ENCODE measurements at regions not wholly inside any gene's neighbourhood (a gene's known extent, or its start where the extent isn't known, plus 50 kb on each side); places are given as distances from the start of the nearest gene placed in this dataset.

DNA sequence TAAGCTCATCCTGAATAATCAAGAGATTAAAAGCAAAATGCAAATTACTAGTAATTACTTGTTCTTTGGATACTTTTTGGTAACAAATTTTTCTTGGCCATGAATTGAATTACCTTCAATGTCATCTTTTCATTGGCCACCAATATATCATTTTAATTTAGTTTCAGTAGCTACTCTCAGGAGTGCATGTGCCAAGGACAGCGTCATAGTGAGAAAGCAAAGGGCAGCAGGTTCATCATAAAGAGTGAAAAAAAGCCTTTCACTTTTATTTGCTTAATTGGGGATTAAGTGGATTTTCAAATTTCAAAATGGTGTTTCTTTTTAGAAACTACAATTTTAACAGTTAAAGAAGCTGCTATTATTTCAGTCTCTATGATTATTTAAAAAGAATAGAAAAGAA, 815.2 kb downstream of the NR4A2 start:
- TF ChIP-seq ZNF138 (CRISPR knock-in tag; conservative IDR thresholded peaks at IDR 0.05), result no peak
- no peak for TF ChIP-seq SP1 (CRISPR knock-in tag; conservative IDR thresholded peaks at IDR 0.05)
- TF ChIP-seq, protein P1, sequence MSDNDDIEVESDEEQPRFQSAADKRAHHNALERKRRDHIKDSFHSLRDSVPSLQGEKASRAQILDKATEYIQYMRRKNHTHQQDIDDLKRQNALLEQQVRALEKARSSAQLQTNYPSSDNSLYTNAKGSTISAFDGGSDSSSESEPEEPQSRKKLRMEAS (CRISPR knock-in tag; IDR thresholded peaks at IDR 0.05), result no peak
- TF ChIP-seq EMX1 (CRISPR knock-in tag; IDR thresholded peaks at IDR 0.05), result no peak
- TF ChIP-seq OVOL2 (CRISPR knock-in tag; IDR thresholded peaks at IDR 0.05; ENCODE audit: borderline replicate concordance), result no peak
- POLR2A ChIA-PET, result no interaction called here
- no peak for ATAC-seq
- H3K4me3 Mint-ChIP-seq, result no peak overlapping the region
- DNase-seq (ENCODE audit: low spot score), result no peak
- CTCF ChIA-PET, result no interaction called here
- no peaks in the 10 kb centered on the region for H3K36me3 Mint-ChIP-seq
- H3K27me3 Mint-ChIP-seq (ENCODE audit: low read depth), result no peaks in the 10 kb centered on the region; the same call in 1 of the 2 replicates
- H3K27ac Mint-ChIP-seq, result no peak overlapping the region
- H3K9me3 Mint-ChIP-seq, result no peaks in the 10 kb centered on the region
- H3K4me1 Mint-ChIP-seq, result no peaks in the 10 kb centered on the region

DNA sequence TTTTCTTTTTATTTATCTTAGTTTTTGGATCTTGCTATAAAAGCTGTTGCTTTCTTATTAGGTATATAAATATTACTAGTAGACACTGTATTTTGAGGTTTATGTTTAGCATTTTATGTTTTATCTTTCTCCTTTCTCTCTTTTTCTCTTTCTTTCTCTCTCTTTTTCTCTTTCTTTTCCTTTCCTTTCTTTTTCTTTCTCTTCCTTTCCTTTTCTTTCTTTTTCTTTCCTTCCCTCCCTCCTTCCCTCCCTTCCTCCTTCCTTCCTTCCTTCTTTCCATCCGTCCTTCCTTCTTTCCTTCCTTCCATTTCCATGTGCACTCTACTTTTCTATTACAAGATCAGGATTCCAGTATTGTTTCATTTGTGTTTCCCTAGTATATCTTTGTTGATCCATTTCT, 814.8 kb downstream of the KCNJ3 start:
- no peaks in the 10 kb centered on the region for H3K36me3 Mint-ChIP-seq
- H3K9me3 Mint-ChIP-seq, result no peaks in the 10 kb centered on the region
- ATAC-seq, result no peak
- H3K4me3 Mint-ChIP-seq, result no peak overlapping the region
- TF ChIP-seq, protein P2, sequence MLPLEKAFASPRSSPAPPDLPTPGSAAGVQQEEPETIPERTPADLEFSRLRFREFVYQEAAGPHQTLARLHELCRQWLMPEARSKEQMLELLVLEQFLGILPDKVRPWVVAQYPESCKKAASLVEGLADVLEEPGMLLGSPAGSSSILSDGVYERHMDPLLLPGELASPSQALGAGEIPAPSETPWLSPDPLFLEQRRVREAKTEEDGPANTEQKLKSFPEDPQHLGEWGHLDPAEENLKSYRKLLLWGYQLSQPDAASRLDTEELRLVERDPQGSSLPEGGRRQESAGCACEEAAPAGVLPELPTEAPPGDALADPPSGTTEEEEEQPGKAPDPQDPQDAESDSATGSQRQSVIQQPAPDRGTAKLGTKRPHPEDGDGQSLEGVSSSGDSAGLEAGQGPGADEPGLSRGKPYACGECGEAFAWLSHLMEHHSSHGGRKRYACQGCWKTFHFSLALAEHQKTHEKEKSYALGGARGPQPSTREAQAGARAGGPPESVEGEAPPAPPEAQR (CRISPR knock-in tag; IDR thresholded peaks at IDR 0.05), result no peak
- TF ChIP-seq FOXP1 (CRISPR knock-in tag; IDR thresholded peaks at IDR 0.05; ENCODE audit: borderline replicate concordance), result no peak
- no peak for TF ChIP-seq GTF2I (CRISPR knock-in tag; conservative IDR thresholded peaks at IDR 0.05)
- no peak for DNase-seq (ENCODE audit: low spot score)
- POLR2A ChIA-PET, result no interaction called here
- H3K27ac Mint-ChIP-seq, result no peak overlapping the region
- CTCF ChIA-PET, result no interaction called here
- H3K27me3 Mint-ChIP-seq (ENCODE audit: low read depth), result no peaks in the 10 kb centered on the region; the same call in 1 of the 2 replicates
- H3K4me1 Mint-ChIP-seq, result no peaks in the 10 kb centered on the region

DNA sequence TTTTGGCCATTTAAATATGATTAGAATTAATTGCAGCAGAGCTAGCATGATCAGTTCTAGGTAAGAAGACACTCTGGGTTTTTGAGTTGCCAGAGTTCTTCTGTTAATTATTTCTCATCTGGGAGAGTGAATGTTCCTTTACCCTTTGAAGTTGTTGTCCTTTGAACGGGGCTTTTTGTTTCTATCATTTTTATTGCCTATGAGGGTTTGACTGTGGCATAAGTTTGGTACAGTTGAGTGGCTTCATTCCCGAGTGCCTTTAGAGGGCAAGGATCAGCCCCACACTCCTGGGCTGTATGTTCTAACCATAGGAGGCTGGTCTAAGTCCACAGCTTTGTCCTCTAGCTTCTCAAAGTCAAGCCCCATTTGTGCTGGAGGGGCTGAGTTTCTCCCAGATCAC, 804.3 kb downstream of the KCNJ3 start:
- Mint-ChIP-seq H3K27ac (no peak overlapping the region), H3K4me1 (no peaks in the 10 kb centered on the region), H3K36me3 (peaks cover 3% of the 10 kb centered on the region; the same call in 1 of the 2 replicates), H3K4me3 (no peak overlapping the region), H3K27me3 (ENCODE audit: low read depth) (no peaks in the 10 kb centered on the region), H3K9me3 (peaks cover 8% of the 10 kb centered on the region)
- CTCF ChIA-PET, result no interaction called here
- TF ChIP-seq ZNF232 (CRISPR knock-in tag; IDR thresholded peaks at IDR 0.05) (no peak), SOX15 (CRISPR knock-in tag; IDR thresholded peaks at IDR 0.05) (no peak), CBFB (CRISPR knock-in tag; IDR thresholded peaks at IDR 0.05; ENCODE audit: low read depth) (no peak)
- POLR2A ChIA-PET, result no interaction called here
- DNase-seq (ENCODE audit: low spot score), result no peak
- ATAC-seq, result no peak

DNA sequence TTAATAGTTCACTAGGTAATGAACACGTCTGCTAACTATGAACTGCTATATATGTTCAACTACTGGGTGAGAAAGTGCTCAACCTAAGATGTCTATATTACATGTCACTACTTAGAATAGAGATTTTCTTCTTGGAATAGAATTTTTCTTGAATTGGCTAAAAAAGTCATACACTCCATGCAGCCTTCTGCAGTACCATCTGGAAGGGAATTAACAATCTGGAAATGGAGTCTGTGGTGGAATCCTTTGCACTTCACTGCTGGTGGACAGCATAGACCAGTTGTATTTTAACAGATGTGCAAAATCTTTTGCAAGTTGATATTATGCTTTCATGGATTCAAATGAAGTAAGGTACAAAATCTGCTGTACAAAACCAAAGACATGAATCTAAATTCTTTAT, 799.6 kb downstream of the KCNJ3 start:
- CTCF ChIA-PET, result no interaction called here
- Mint-ChIP-seq H3K27ac (no peak overlapping the region), H3K4me3 (no peak overlapping the region), H3K27me3 (ENCODE audit: low read depth) (no peaks in the 10 kb centered on the region), H3K4me1 (peaks cover 6% of the 10 kb centered on the region), H3K9me3 (peaks cover 8% of the 10 kb centered on the region), H3K36me3 (peaks cover 3% of the 10 kb centered on the region; the same call in 1 of the 2 replicates)
- POLR2A ChIA-PET, result no interaction called here
- ATAC-seq, result no peak
- TF ChIP-seq JUN (CRISPR knock-in tag; IDR thresholded peaks at IDR 0.05) (no peak), JAZF1 (CRISPR knock-in tag; IDR thresholded peaks at IDR 0.05) (no peak), ZNF121 (CRISPR knock-in tag; IDR thresholded peaks at IDR 0.05) (no peak), ZNF396 (CRISPR knock-in tag; IDR thresholded peaks at IDR 0.05; ENCODE audit: borderline replicate concordance) (no peak), RELA (CRISPR knock-in tag; IDR thresholded peaks at IDR 0.05; ENCODE audit: borderline replicate concordance) (no peak), HMGA2 (CRISPR knock-in tag; IDR thresholded peaks at IDR 0.05) (no peak), CREB1 (CRISPR knock-in tag; IDR thresholded peaks at IDR 0.05) (no peak), ZNF416 (CRISPR knock-in tag; IDR thresholded peaks at IDR 0.05) (no peak), NR1H2 (CRISPR knock-in tag; IDR thresholded peaks at IDR 0.05) (no peak), TCF7 (CRISPR knock-in tag; IDR thresholded peaks at IDR 0.05; ENCODE audit: low read depth) (no peak), KAT7 (CRISPR knock-in tag; IDR thresholded peaks at IDR 0.05; ENCODE audit: borderline replicate concordance) (no peak), GTF2I (CRISPR knock-in tag; conservative IDR thresholded peaks at IDR 0.05) (no peak), NFE2L1 (CRISPR knock-in tag; IDR thresholded peaks at IDR 0.05) (no peak)
- TF ChIP-seq, protein P3, sequence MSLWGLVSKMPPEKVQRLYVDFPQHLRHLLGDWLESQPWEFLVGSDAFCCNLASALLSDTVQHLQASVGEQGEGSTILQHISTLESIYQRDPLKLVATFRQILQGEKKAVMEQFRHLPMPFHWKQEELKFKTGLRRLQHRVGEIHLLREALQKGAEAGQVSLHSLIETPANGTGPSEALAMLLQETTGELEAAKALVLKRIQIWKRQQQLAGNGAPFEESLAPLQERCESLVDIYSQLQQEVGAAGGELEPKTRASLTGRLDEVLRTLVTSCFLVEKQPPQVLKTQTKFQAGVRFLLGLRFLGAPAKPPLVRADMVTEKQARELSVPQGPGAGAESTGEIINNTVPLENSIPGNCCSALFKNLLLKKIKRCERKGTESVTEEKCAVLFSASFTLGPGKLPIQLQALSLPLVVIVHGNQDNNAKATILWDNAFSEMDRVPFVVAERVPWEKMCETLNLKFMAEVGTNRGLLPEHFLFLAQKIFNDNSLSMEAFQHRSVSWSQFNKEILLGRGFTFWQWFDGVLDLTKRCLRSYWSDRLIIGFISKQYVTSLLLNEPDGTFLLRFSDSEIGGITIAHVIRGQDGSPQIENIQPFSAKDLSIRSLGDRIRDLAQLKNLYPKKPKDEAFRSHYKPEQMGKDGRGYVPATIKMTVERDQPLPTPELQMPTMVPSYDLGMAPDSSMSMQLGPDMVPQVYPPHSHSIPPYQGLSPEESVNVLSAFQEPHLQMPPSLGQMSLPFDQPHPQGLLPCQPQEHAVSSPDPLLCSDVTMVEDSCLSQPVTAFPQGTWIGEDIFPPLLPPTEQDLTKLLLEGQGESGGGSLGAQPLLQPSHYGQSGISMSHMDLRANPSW (CRISPR knock-in tag; conservative IDR thresholded peaks at IDR 0.05; ENCODE audit: low read depth), result no peak
- TF ChIP-seq, protein P4, sequence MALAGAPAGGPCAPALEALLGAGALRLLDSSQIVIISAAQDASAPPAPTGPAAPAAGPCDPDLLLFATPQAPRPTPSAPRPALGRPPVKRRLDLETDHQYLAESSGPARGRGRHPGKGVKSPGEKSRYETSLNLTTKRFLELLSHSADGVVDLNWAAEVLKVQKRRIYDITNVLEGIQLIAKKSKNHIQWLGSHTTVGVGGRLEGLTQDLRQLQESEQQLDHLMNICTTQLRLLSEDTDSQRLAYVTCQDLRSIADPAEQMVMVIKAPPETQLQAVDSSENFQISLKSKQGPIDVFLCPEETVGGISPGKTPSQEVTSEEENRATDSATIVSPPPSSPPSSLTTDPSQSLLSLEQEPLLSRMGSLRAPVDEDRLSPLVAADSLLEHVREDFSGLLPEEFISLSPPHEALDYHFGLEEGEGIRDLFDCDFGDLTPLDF (CRISPR knock-in tag; IDR thresholded peaks at IDR 0.05), result no peak
- TF ChIP-seq, protein P1 (CRISPR knock-in tag; IDR thresholded peaks at IDR 0.05), result no peak
- TF ChIP-seq, protein P5, sequence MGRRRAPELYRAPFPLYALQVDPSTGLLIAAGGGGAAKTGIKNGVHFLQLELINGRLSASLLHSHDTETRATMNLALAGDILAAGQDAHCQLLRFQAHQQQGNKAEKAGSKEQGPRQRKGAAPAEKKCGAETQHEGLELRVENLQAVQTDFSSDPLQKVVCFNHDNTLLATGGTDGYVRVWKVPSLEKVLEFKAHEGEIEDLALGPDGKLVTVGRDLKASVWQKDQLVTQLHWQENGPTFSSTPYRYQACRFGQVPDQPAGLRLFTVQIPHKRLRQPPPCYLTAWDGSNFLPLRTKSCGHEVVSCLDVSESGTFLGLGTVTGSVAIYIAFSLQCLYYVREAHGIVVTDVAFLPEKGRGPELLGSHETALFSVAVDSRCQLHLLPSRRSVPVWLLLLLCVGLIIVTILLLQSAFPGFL (CRISPR knock-in tag; IDR thresholded peaks at IDR 0.05; ENCODE audit: borderline replicate concordance), result no peak
- no peak for DNase-seq (ENCODE audit: low spot score)
